NT2/D1 (cell line): ENCODE measurements at regions not wholly inside any gene's neighbourhood (a gene's known extent, or its start where the extent isn't known, plus 50 kb on each side); places are given as distances from the start of the nearest gene placed in this dataset.

Experiments used
- YY1 ChIP-seq: IDR thresholded peaks from 2 replicates; pipeline ENCODE4 v1.6.1; 2011; ENCODE audit not compliant: insufficient read length, insufficient read depth
- ZNF274 ChIP-seq: IDR thresholded peaks from 2 replicates; pipeline ENCODE4 v1.6.1; 2011; ENCODE audit warnings: mild to moderate bottlenecking, low read depth, low read length

DNA sequence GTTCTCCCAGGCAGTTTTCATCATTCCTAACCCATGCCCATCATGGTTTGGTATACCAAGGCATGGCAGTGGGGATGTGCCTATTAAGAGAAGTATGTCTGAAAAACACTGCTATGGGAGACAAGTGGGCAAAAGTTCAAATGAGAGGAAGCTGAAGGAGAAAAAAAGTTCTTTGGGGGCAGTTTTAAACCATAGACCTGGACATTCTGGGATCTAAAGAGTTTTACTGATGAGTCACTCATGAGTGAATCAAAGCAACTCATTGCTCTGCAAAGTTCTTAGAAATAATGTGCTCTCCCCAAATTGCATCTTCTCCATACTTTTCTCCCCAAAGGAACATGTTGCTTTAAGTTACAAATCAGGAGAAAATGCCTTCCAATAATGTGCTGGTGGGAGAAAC is 256.9 kb upstream of the MTPN start:
- TF ChIP-seq ZNF274 (no peak), YY1 (no peak)
